SIG-M5 (cell line): ENCODE measurements at regions not wholly inside any gene's neighbourhood (a gene's known extent, or its start where the extent isn't known, plus 50 kb on each side); places are given as distances from the start of the nearest gene placed in this dataset.
"Not testable (repeated sequence)": the region's sequence is repeated elsewhere in the genome, so short reads cannot be mapped to it uniquely, and the experiment has no call there.

Experiments used
- DNase-seq: peaks from one replicate; lab custom pipeline; 2025; lab: John Stamatoyannopoulos, UW

DNA sequence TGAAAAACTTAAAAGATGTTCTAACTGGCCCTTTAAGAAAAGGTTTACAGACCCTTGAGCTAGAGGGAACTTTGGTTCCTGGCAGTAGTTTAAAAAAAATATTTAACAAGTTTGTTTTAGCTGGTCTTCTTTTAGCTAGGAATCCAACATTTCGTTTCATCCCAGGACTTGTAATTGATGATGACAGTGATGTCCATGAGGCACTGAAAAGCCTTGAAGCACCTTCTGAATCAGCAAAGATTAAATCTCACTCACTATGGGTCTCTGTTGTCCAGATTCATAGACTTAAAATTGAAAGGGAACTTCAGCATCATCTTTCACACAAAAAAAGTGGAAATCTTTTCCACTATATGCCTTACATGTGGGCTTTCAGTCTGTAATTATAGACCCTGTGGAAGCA is 102.9 kb upstream of the ETAA1 start:
- no peak for DNase-seq

DNA sequence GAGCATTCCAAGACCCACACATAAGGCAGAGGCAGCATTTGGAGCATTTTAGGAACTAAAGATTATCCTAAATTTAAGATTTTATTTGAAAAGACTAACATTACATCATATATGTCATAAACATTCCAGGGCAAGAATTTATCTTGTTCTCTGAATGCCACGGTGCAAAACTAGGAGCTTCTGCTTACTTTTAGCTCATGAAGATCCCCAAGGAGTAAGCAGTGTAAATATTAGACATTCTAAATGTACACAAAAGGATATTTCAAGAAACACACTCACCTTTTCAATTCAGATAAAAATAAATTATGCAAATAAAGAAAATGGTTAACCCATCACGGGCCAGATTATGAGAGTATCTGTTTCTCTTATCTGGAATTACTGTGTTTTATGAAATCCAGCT is 101.7 kb upstream of the ETAA1 start:
- DNase-seq: no peak

DNA sequence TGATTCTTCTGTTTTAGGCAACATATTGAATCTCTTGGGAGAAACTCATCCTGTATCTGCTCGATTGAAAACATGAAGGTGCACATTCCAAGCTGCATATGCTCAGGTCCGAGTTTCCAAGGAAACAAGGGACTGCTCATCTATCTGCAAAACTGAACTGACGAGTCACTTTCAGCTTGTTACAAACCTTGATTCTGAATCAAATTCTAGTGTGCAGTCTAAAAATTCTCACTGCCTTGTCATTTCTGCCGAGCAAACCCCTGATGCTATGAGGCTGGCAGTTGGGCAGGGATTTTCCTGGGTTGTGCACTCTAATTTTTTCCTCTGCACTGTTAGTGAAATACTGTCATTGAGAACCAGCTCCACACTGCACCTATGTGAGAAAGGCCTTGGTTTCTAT is 101.3 kb upstream of the ETAA1 start:
- no peak for DNase-seq

DNA sequence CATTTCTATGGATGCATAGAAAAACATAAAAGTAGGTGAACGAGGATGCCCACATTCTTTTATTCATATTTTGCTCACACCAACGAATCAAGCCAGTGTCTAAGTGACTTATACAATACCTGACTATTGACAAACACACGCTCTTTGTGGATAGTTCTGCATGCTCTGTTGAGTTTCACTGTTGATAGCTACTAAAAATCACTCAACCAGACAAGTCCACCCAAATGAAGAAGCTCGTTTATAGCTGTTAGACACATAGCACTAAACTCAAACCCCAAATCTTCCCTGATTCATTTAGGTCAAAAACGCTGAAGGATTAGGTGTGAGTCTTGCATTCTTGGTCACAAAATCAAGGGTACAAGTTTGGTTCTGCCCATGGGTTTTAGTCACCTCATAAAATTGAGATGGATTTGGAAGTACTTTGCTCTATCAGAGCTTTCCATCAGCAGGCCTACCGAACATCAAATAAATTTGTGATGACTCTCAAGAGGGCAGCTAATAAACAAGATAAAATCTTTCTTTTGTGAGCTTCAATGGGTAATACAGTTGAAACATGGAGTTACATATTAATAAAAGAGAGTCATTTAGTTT is 92.7 kb upstream of the ETAA1 start:
- DNase-seq: no peak

DNA sequence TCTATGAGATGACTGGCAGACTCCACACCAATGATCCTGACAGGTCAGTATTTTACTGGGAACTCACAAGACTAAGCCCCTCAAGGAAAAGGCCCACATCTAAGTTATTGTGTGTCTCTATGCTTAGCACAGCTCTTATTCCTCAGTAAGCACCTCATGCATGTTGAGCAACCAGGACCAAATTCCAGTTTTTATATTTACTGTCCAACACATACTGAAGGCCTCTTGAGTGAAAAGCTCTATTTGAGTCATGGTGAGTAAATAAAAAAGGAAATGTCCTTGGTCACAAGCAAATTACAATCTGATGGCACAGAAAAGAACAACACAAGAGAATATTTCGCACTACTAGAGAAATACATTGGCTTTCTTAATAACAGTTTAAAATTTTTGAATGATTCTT is 87.9 kb upstream of the ETAA1 start:
- no peak for DNase-seq

DNA sequence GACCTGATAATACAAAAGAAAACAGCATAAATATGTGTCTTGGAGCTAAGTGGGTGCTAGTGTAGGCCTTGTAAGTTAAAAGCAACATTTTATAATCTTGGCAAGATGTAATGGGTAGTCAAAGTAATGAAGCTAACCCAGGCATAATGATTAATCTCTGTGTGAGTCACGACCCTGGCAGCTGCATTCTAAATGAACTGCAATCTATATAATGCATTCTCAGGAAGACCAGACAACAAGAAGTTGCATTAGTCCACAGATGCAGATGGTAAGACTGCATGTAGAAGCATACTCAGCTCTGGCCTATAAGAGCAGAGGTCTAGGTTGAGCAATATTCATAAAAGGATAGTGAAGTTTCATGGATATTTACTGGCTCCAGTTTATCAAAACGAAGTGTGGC is 85.6 kb upstream of the ETAA1 start:
- DNase-seq: no peak

DNA sequence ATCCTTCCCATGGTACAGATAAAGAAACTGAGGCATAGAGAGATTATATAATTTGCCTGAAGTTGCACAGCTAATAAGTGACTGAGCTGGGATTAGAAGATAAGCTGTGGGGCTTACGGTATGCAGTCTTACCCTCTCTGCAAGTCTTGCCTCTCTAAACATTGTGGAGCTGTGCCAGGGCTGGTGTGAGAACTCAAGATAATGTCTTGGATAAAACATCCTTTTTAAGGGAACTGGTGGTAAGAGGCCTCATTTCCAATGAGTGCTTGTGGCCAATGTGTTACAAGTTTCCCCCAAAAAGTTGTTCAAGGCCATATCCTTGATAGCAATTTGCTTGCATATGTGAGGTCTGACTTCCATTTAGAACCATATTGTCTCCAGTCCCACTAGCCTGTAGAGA is 84.3 kb upstream of the ETAA1 start:
- DNase-seq: no peak

DNA sequence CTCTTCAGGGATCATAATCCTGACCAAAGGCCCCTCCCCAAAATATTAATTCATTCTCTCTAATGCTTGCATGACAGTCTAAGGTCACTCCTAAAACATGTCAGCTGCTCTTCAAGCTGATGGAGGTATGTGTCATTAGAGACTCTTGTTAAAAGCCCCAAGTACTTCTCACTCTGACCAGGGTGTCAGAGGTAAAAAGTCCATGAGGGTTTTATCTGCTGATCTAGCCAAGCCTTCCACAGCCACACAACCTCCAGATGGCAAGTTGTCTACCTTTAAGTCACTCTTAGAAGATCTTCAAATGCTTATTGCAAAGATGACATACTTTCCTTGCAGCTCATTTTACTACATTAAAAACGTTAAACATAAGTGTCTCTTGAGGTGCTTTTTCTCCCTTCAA is 83.6 kb upstream of the ETAA1 start:
- no peak for DNase-seq

DNA sequence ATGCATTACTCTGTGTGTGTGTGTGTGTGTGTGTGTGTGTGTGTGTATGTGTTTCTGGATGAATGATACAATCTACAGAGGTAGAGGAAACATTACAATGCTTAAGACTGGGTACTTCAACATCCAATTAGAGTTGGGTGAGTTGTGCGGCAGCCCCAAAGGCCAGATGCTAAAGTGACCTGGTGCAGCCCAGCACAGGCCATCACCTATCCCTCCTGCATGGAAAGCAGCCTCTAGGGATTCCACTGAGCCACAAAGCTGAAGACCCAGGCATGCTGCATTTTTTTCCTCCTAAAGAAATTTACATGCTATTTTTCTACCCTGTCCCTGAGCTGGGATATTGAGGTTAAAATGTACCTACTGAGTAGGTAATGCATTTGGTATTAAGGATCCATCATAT is 79.1 kb upstream of the ETAA1 start:
- DNase-seq: no peak

DNA sequence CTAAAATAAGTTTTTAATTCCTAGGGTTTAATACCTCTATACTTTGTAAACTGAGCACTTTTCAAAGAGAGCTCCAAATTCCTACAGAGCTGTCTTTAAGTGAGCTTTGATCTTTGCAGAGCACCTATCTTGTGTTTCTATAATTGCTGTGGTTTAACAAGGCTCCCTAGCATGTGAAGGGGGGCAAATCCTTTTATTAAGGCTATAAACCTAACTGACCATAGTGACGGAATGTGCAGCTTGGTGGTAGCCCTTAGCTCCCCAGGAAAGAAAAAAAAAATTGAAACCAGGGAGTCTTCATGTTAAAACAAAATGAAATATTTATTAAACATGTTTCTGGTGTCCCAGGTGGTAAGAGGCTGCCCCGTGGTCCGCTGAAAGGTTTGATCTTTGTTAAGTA is 78.6 kb upstream of the ETAA1 start:
- no peak for DNase-seq

DNA sequence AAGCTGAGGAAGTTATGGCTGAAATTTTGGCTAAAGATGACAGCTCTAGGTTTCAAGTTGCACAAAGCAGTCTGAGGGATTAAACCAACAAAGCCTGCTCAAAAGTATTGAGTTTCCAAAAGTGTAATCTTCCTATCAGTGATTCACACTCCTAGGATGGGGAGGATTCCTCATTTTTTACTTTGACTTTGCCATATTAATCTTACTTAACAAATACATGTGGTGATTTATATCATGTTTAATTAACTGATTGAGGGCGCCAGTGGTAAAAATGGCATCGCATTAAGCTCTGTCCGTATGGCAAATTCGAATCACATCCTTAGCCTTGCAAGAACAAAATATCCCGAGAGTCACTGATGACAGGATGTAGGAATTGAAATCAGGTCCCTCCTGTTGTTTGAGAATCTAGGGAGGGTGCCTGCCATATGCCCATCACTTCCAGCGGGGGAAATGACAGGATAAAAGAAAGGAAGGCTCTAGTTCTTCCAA is 78.1 kb upstream of the ETAA1 start:
- no peak for DNase-seq

DNA sequence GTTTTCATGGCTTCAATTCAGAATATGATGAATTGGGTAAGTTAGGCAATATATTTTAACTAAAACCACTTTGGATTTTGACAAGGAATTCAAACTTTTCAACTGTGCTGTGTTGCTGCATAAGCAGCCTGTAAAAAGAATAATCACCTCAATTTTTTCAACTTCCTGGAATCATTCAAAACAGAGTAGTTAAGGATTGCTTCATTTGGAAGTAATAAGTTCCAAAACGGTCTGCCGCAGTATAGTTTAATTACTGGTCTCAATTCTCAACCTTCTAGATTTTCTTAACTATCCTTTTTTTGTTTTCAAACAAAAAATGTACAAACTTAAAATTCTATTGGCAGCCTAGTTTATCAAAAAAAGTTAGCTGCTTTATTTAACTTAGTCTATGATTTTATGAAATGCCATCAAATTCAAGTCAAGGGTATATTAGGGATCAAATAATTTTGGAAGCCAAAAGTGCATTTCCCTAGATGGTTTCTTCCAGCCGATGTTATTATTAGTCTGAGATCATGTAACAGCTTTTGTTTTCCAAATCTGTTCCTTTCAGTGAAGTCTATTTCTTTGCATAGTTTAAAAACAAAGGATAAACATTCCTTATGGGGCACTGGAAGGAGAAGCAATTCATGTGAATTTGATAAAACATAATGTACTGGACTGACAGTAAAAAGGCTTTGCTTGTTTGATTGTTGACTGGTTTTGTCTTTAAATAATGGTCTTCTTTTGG is 76.1 kb upstream of the ETAA1 start:
- DNase-seq: no peak

DNA sequence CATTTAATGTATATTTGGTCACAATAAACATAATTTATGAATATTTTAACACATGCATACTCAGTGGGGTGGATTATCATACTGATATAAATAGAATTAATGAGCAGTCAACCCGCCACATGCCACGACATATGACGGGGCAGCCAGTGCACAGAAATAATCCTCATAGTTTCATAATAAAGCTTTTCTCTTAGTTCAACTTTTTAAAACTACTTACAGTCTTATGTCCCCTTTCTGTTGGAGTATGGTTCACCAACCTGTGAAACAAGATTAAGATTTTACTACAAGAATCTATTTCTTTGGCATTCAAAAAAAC is 75.6 kb upstream of the ETAA1 start:
- DNase-seq: no peak

DNA sequence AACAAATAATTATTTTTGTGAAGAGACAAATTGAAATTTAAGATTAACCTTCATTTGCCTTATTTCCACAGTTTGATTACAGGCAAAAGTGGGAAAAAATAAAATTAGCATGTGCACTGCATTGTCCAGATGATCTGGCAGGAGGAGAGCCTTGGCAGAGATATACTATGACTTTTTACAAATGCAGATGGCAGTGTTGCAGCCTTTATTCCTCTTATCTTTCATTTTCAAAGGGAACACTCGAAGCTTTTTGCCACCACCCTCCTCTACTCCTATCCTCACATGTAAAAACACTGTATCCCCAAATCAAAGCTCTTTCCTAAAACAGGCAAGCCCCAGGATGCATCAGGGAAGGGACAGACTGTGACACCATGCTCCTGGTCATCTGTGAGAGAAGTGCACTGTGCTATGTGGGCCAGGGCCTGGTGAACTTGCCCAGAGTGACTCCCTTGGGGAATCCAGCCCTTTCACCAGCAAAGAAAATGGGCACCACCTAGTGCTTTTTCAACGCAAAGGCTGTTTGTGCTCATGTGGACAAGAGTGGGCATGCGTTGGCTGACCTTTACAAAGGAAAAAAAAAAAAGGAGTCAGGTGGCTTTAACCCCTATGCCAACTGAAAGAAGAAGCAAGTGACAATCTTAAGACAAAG is 74.7 kb upstream of the ETAA1 start:
- no peak for DNase-seq

DNA sequence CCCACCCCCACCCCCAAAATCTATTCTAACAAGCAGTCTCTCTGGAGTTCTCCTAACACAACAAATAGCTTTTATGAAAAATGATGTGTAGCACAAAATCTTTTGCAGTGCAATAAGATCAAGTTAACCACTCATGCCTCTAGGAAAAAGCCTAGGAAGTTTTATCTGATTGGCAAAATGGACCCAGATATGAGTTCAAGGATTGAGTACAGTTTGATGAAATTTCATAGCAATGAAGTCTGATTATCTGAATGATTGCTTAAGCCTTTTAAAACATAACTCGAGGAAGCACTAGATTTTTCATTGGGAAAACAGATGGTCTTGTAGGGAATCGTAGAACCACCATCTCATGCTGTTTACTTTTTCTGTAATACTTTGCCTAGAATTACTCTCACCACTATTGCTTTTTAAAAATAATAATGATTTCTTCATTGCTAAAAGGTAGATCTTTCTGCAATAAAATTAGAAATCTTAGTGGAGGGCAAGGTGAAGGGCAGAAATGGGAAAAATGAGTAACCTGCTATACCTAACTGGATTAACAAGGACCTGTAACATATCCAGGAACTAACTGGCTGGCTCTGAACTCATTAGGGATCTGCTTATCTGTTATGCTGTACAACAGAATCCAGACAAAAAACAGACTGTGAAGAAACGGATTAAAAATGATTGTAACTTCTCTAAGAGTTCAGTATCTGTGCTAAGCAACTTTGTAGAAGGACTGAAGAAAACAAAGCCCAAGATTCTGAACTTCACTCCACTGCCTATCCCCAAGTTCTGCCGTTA is 73.7 kb upstream of the ETAA1 start:
- DNase-seq: no peak

DNA sequence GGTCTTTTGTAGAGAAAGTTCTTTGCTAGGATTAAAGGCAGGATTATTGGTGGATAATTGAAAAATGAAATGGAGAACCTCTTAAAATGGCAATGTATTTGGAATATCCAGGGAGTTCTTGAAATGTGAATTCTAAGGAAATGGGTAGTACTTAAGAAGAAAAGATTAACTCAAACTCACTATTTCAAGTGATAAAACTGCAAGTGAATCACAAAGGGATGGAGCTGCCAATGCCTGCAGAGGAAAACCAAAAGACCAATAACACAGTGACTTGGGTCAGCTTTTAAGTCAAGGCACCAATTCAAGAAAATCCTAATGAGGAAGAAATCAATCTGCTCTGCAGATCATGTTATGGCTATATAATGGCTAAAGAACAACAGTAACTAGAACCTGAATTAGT is 67.6 kb upstream of the ETAA1 start:
- no peak for DNase-seq

DNA sequence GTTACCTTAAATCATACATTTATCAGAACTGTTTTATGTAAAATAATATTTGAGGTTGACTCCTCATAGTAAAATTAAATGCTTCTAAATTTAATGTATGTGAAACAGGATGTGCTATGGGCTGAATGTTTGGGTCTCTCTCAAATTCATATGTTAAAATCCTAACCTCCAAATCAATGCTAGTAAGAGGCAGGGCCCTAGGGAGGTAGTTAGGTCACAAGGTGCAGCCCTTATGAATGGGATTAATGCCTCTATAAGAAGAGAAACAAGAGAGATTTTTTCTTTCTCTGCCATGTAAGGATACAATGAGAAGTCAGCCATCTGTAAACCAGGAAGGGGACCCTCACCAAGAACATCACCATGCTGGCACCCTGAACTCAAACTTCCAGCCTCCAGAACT is 67.2 kb upstream of the ETAA1 start:
- no peak for DNase-seq

DNA sequence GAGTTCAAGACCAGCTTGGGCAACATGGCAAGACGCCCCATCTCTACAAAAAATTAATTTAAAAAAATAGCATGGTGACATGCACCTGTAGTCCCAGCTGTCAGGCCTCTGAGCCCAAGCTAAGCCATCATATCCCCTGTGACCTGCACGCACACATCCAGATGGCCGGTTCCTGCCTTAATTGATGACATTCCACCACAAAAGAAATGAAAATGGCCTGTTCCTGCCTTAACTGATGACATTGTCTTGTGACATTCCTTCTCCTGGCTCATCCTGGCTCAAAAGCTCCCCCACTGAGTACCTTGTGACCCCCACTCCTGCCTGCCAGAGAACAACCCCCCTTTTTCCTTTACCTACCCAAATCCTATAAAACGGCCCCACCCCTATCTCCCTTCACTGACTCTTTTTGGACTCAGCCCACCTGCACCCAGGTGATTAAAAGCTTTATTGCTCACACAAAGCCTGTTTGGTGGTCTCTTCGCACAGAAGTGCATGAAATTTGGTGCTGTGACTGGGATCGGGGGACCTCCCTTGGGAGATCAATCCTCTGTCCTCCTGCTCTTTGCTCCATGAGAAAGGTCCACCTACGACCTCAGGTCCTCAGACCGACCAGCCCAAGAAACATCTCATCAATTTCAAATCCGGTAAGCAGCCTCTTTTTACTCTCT is 65.6 kb upstream of the ETAA1 start:
- DNase-seq: not testable (repeated sequence)

DNA sequence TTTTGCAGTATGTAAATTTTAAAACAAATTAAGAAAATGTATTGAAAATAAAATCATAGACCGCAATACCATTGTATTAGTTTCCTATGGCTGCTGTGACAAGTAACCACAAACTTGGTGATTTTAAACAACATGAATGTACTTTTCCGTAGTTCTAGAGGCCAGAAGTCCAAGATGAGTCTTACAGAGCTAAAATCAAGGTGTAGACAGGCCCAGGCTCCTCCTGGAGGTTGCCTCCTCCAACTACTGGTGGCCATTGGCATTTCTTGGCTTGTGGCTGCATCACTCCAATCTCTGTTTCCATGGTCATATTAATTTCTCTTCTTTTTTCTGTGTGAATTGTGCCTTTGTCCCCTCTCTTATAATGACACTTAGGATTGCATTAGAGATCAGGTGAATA is 59.2 kb upstream of the ETAA1 start:
- no peak for DNase-seq

DNA sequence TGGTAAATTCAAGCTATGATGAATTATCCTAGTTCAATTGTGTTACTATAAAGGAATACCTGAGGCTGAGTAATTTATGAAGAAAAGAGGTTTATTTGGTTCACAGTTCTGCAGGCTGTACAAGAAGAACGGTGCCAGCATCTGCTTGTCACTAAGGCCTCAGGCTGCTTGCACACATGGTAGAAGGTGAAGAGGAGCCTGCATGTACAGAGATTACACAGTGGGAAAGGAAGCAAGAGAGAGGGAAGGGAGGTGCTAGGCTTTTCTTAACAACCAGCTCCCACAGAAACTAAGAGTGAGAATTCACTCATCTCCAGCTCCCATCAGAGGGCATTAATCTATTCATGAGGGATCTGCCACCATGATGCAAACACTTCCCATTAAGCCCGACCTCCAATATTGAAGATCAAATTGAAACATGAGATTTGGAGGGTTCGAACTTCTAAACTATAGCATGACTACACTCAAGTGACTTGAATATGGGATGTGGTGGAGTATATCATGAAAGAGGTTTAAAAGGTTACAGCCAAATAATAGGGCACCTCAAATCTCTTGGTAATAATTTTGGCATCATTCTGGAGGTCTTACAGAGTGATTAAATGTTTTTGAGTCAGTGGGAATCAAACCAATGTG is 58.4 kb upstream of the ETAA1 start:
- no peak for DNase-seq

DNA sequence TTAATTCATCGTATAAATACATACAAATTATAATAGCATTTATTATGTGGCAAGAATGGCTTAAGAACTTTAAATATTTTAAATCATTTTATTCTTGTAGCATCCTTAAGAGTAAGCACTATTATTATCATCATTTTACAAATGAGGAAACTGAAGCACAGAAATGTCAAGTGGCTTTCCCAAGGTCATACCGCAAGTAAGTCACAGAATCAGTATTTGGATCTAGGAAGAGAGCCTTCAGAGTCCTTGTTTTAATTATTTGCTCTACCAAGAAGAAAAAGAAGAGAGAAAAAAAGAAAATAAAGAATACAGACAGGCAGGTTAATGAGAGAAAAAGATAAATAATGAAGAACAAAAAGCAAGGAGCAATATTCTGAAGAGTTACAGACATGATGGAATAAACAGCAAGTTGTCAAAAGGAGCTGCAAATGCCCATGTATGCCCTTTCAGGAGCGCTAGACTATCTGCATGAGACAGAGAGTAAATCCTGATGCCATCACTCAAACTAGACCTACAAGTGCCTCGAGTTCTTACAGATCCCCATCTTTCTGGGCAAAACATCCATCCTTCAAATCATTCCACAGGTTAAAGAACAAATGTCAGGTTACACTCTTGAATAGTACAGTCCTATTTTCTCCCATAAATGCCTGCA is 57.8 kb upstream of the ETAA1 start:
- no peak for DNase-seq
